ENCODE measurements at regions not wholly inside any gene's neighbourhood (a gene's known extent, or its start where the extent isn't known, plus 50 kb on each side); places are given as distances from the start of the nearest gene placed in this dataset.

- TF ChIP-seq POLR2AphosphoS5 (IDR thresholded peaks at IDR 0.05; ENCODE audit: borderline replicate concordance, low read depth, low read length) = no peak
- TF ChIP-seq EZH2 (IDR thresholded peaks at IDR 0.05) = no peak
- no peak for TF ChIP-seq FOXP2 (optimal IDR thresholded peaks at IDR 0.05; ENCODE audit: control extremely low read depth, extremely low read length, insufficient read depth)
Measured at GRCh38 chr1:164504749-164505148, 54.2 kb upstream of the PBX1 start.
